Stimulated activated CD4-positive, alpha-beta T cell treated with anti-CD3 and anti-CD28 coated beads, Interleukin-4, amount 100 ng/mL, for 1 hour (primary cell): ENCODE measurements at regions not wholly inside any gene's neighbourhood (a gene's known extent, or its start where the extent isn't known, plus 50 kb on each side); places are given as distances from the start of the nearest gene placed in this dataset.
"Not testable (repeated sequence)": the region's sequence is repeated elsewhere in the genome, so short reads cannot be mapped to it uniquely, and the experiment has no call there.

ENCODE experiments used
- DNase-seq: peaks from one replicate; pipeline ENCODE4 v3.0.0-alpha.2; 2020

DNA sequence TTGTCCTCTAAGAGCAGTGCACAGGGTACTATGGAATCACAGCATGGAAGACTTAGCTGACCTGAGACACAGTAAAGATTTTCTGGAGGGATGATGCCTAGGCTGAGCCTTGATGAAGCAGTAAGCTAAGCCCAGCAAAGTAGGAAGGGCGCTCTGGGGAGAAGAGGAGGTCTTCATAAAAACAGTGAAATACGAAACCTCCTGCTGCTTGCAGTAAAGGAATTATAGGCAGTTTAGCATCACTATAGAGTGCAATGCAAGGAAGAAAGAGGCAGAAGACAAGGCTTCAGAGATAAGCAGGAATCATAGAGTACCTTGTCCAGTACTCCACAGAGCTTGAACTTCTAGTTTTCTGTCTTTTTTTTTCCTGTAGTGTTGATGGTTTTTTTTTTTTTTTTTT is 555.7 kb upstream of the CADM1 start:
- DNase-seq, result no peak

- DNase-seq, result no peak
These were observed 552.8 kb upstream of the CADM1 start for GRCh38 chr11:116057000-116057399.

DNA sequence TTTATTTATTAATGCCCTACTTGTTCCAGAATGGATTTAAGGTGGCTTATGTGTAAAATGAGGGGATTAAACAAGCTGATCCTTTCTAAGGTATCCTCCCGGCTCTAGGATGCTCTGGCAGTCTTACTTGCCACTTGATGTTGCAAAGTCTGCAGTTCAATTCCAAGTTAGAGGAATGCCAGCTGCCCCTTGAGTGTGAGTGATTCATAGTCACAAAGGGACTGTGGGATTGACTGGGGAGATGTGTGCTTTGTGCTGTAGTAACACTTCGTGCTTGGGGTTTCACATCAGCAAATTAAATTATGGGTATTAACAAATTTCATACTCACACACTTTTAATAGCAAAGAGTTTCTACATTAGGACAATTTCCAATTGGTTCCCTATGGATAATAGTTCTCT is 550.8 kb upstream of the CADM1 start:
- DNase-seq, result no peak

- DNase-seq, result no peak
These were observed 549.3 kb upstream of the CADM1 start for GRCh38 chr11:116053548-116053919.

GRCh38 chr11:116052603-116053547 is 548.7 kb upstream of the CADM1 start:
- DNase-seq, result no peak

DNA sequence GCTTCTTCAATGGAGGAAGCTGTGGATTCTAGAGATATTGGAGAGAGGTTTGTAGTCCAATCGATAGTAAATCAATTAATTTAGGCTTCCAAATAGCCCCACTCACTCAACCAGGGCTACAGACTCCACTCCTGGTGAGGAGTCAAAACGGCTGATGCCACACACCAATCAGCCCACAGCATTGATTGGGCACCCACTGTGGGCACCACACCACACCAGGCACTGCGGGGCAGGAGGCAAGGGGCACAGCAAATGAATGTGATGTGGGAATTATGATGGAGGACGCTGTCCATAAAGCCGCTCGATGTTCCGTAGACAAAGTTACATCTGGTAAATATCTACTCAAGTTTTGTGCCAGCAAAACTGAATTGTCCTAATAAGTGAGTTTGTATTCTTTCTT is 547.3 kb upstream of the CADM1 start:
- no peak for DNase-seq

DNA sequence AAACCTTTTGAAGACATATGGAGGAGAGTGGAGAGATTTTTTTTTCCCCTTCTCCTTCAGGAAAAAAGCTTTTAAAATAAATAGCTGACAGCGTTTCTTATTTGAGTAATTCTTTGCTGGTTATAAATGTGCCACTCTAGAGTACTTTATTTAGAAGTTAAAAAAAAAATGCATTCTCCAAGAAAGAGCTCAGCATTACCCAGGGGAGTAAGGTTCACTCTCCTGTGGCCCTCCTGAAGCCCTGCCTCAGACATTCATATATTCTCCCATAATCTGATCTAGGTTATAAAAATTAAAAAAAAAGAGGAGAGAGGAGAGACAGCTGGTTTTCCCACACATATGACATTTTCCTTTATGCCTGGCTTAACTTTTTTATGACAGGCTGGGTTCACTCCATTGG is 545.2 kb upstream of the CADM1 start:
- no peak for DNase-seq

- DNase-seq, result no peak
These were observed 541.9 kb upstream of the CADM1 start for GRCh38 chr11:116046127-116046526.

GRCh38 chr11:116044941-116045340 is 540.7 kb upstream of the CADM1 start:
- no peak for DNase-seq

GRCh38 chr11:116044520-116044919 is 540.3 kb upstream of the CADM1 start:
- DNase-seq, result no peak

DNA sequence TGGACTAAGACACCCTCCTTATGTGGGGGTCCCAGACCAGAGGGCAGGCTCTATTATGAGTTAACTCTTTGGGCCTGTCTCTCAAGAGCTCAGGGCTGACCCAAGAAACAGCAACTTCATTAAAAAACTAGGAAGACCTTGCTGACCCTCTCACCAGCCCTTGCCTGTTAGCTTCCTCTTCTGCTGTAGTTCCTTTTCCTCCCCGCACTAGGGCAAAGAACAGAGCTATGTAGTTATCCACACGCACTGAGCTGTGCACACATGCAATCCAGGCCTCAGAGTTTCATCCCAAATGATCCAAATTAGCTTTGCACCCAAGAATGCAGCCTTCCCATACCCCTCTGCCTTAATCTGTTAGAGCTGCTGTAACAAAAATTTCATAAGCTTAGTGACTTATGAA is 539.6 kb upstream of the CADM1 start:
- DNase-seq, result no peak

- not testable (repeated sequence) for DNase-seq
These were observed 538.8 kb upstream of the CADM1 start for GRCh38 chr11:116043059-116043458.

DNA sequence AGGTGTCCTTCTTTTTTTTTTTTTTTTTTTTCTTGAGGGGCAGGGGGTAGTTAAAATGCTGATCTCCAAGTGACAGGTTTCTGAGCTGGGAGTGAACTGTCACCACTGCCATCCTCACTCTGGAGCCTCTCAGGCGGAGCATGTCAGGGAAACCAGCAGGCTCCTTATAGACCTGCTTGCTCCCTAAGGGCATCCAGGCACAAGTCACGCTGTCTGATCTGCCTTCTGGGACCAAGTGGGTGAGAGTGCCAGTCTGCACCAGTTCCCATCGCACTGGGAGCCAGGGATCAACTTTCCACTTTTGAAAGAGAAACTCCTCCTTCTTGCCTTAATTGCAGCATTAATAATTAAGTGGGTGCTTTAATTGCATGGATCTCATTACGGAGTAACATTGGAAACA is 537.9 kb upstream of the CADM1 start:
- no peak for DNase-seq

DNA sequence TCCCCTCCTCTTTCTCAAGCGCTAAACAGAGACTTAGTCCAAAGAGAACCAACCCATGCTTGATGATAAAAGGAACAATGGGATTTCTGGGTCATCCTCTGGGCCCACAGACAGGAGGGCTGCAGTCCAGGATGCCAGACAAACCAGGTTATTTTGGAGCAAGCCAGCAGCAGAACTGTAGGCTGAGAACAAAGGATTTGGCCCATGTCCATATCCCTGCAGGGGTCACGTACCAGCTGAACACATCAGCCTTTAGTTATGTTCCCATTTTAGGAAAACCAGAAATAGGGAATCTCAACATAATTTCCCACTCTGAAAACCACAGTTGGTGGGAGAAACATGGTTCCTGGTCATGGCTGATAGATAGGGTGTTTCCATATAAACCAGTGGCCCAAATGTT is 533.6 kb upstream of the CADM1 start:
- DNase-seq, result no peak

DNA sequence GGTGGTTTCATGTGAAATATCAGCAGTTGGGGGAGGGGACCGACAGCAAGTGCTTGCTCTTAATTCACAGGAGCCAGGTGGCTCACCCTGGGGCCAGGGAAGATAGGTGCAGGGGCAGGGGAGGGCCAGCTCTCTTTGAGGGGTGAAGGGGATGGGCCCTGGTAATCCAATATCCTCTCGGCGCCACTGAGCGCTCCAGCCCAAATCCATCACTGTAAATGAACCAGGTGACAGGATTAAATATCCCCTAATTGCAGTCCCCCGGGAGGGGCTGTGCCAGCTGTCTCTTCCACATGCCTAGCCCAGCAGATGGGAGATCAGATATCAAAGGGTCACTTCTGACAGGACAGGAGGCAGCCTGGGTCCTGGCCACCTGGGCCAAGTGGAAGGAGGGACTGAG is 531.8 kb upstream of the CADM1 start:
- DNase-seq, result no peak

- no peak for DNase-seq
These were observed 529.8 kb upstream of the CADM1 start for GRCh38 chr11:116033931-116034553.

DNA sequence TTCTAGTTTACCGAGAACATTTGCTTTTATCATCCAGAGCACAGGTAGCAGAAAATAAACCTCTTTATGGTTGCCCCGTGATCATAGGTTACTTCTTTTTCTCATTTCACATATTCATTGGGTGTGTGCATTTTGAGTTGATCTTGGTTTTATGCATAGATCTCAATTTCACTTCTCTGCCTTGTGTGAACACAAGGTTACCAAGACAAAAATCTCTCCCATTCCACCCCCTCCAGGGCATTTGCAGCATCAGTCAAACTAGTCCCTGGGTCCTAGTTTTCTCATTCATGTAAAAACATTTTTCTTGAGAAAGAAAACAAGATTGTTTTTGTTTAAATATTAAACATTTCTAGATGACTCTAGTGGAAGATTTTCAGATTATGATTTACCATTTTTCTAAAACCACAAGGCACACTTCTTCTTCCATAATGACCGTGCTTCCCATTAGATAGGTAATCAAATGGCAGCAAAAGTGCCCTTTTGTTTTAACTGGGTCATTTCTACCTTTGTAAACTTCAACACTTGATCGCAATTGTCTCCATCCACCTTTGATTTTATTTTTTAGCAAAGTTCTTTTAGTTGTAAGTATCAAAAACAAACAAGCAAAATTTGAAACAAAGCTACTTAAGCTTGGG is 526.6 kb upstream of the CADM1 start:
- no peak for DNase-seq

DNA sequence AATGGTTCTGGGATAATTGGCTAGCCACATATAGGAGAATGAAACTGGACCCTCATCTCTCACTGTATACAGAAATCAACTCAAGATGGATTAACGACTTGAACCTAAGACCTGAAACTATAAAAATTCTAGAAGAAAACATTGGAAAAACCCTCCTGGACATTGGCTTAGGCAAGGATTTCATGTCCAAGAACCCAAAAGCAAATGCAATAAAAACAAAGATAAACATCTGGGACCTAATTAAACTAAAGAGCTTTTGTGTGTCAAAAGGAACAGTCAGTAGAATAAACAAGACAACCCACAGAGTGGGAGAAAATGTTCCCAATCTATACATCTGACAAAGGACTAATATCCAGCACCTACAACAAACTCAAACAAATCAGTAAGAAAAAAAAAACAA is 524.3 kb upstream of the CADM1 start:
- not testable (repeated sequence) for DNase-seq

- DNase-seq, result no peak
These were observed 495.2 kb upstream of the CADM1 start for GRCh38 chr11:115999437-115999836.

GRCh38 chr11:115996808-115997188 is 492.6 kb upstream of the CADM1 start:
- no peak for DNase-seq

DNA sequence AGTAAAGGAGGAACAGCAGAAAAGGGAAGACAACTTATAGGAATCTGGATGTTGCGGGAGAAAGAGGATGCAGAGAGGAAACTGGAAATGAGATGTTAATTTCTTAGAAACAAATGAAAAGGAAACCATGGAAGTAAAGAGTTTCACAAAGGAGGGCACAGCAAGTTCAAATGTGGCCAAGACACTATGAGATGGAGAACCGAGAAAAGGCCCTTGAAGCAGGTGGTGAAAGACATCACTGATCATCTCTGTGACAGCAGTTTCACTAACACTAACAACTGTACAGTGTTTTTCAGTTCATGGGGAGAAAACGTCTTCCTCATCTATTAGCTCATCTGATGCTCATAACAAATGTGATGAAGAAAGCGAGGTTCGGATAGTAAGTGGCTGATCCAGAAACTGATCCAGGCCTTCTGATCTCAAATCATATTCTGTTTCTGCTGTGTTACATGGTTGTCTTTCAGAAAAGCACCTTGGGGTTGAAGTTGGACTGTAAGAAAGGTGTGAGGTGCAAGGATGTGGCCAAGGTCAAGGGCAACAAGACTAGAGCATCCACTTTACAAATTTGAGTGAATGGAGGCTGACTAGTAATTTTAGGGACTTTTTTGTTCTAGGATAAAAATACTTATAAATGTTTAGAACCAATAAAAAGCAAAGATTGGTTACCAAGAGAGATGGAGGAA is 492.1 kb upstream of the CADM1 start:
- DNase-seq, result no peak

GRCh38 chr11:115993590-115993989 is 489.4 kb upstream of the CADM1 start:
- no peak for DNase-seq

- no peak for DNase-seq
These were observed 485.8 kb upstream of the CADM1 start for GRCh38 chr11:115990004-115990447.
